ENCODE measurements at regions not wholly inside any gene's neighbourhood (a gene's known extent, or its start where the extent isn't known, plus 50 kb on each side); places are given as distances from the start of the nearest gene placed in this dataset.

DNA sequence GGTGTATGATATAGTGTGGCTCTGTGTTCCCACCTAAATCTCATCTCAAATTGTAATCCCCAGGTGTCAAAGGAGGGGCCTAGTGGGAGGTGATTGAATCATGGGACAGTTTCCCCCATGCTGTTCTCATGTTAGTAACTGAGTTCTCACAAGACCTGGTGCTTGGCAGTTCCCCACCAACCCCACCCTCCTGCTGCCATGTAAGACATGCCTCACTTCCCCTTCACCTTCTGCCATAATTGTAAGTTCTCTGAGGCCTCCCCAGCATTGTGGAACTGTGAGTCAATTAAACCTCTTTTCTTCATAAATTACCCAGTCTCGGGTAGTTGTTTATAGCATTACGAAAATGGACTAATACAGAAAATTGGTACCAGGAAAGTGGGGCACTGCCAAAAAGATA is 1705.3 kb downstream of the NCAM2 start:
- H3K9ac ChIP-seq (ENCODE audit: low read length) = no peak overlapping the region
- H3K9me3 ChIP-seq (ENCODE audit: control insufficient read depth, low read length) = no peaks in the 10 kb centered on the region
- no peak overlapping the region for H3K4me3 ChIP-seq (ENCODE audit: low read length)
- H3K4me1 ChIP-seq (ENCODE audit: control insufficient read depth, insufficient read depth, low read length) = no peaks in the 10 kb centered on the region
- no peaks in the 10 kb centered on the region for H3K36me3 ChIP-seq (ENCODE audit: control insufficient read depth, insufficient read depth, low read length, severe bottlenecking)
- no peak for DNase-seq (ENCODE audit: low read depth)
- H3K27me3 ChIP-seq (replicated peaks; ENCODE audit: control insufficient read depth, insufficient read depth, low read length) = no peaks in the 10 kb centered on the region

DNA sequence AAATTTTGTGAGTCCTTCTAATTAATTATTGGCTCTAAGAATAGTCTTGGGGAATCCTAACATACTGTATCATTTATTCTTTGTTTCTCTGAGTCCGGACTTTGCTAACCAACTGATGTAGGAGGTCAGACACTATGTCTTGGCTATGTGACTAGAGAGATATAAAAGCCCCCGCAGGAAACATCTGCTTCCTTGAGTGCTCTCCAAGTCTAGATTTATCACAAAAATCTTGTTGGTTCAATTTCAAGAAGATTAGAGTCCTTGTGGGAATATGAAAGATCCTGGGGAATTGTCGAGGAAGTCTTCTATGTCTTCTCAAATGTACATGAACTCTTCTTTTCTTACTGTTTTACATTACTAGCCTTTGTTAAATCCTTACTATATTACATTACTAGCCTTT is 1712.5 kb downstream of the NCAM2 start:
- no peak for DNase-seq (ENCODE audit: low read depth)
- Histone ChIP-seq H3K4me3 (ENCODE audit: low read length) (no peak overlapping the region), H3K36me3 (ENCODE audit: control insufficient read depth, insufficient read depth, low read length, severe bottlenecking) (no peaks in the 10 kb centered on the region), H3K9ac (ENCODE audit: low read length) (no peak overlapping the region), H3K27me3 (replicated peaks; ENCODE audit: control insufficient read depth, insufficient read depth, low read length) (no peaks in the 10 kb centered on the region), H3K4me1 (ENCODE audit: control insufficient read depth, insufficient read depth, low read length) (no peaks in the 10 kb centered on the region), H3K9me3 (ENCODE audit: control insufficient read depth, low read length) (peaks cover 4% of the 10 kb centered on the region)

DNA sequence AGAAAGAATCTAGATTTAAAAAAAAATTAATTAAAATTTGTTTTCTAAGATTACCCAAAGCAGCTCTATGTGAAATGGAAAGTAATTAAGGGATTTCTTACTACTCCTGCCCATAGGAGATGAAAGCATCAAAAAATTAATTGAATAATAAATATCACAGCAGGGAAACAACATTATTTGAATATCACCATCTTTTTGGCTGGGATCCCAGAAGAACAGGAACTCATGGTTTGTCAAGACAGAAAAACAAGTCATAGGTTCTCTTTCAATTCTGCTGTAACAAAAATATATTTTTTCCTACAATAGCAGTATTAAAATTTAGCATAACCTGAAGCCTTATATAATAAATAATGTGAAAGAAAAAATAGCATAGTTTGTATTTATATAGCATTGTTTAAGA is 1713.4 kb downstream of the NCAM2 start:
- H3K4me3 ChIP-seq (ENCODE audit: low read length) = no peak overlapping the region
- no peaks in the 10 kb centered on the region for H3K27me3 ChIP-seq (replicated peaks; ENCODE audit: control insufficient read depth, insufficient read depth, low read length)
- no peaks in the 10 kb centered on the region for H3K36me3 ChIP-seq (ENCODE audit: control insufficient read depth, insufficient read depth, low read length, severe bottlenecking)
- no peak for DNase-seq (ENCODE audit: low read depth)
- no peak overlapping the region for H3K9ac ChIP-seq (ENCODE audit: low read length)
- peaks cover 4% of the 10 kb centered on the region for H3K9me3 ChIP-seq (ENCODE audit: control insufficient read depth, low read length)
- no peaks in the 10 kb centered on the region for H3K4me1 ChIP-seq (ENCODE audit: control insufficient read depth, insufficient read depth, low read length)

DNA sequence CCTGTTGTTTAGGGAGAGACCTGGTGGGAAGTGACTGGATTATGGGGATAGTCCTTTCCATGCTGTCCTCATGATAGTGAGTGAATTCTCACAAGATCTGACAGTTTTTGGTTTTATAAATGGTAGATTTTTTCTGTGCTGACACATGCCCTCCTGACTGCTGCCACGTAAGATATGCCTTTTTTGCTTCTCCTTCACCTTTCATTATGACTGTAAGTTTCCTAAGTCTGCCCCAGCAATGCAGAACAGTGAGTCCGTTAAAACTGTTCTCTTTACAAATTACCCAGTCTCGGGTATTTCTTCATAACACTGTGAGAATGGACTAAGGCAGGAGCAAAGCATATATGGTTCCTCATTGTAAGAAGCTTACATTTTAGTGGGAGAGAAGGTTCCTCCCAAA is 1727.2 kb downstream of the NCAM2 start:
- Histone ChIP-seq H3K9me3 (ENCODE audit: control insufficient read depth, low read length) (peaks cover 16% of the 10 kb centered on the region), H3K9ac (ENCODE audit: low read length) (no peak overlapping the region), H3K36me3 (ENCODE audit: control insufficient read depth, insufficient read depth, low read length, severe bottlenecking) (no peaks in the 10 kb centered on the region), H3K4me3 (ENCODE audit: low read length) (no peak overlapping the region), H3K4me1 (ENCODE audit: control insufficient read depth, insufficient read depth, low read length) (no peaks in the 10 kb centered on the region), H3K27me3 (replicated peaks; ENCODE audit: control insufficient read depth, insufficient read depth, low read length) (no peaks in the 10 kb centered on the region)
- no peak for DNase-seq (ENCODE audit: low read depth)

DNA sequence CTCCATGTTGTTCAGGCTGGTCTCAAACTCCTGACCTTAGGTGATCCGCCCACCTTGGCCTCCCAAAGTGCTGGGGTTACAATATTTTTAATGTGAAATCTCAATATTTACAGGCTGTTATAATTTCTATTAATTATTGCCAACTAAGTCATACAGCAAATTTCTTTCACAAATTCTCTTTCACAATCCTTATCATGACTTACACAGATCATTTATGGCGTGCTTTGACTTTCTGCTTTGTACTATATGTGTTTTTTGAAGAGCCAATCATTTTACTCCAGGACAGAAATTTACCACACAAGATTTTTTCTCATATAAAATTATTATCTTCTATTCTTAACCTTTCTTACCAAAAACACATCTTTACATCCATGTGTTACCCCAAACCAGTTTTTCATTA is 1729.9 kb downstream of the NCAM2 start:
- no peaks in the 10 kb centered on the region for H3K36me3 ChIP-seq (ENCODE audit: control insufficient read depth, insufficient read depth, low read length, severe bottlenecking)
- DNase-seq (ENCODE audit: low read depth) = no peak
- no peak overlapping the region for H3K9ac ChIP-seq (ENCODE audit: low read length)
- no peak overlapping the region for H3K4me3 ChIP-seq (ENCODE audit: low read length)
- no peaks in the 10 kb centered on the region for H3K27me3 ChIP-seq (replicated peaks; ENCODE audit: control insufficient read depth, insufficient read depth, low read length)
- no peaks in the 10 kb centered on the region for H3K4me1 ChIP-seq (ENCODE audit: control insufficient read depth, insufficient read depth, low read length)
- peaks cover 20% of the 10 kb centered on the region for H3K9me3 ChIP-seq (ENCODE audit: control insufficient read depth, low read length)

DNA sequence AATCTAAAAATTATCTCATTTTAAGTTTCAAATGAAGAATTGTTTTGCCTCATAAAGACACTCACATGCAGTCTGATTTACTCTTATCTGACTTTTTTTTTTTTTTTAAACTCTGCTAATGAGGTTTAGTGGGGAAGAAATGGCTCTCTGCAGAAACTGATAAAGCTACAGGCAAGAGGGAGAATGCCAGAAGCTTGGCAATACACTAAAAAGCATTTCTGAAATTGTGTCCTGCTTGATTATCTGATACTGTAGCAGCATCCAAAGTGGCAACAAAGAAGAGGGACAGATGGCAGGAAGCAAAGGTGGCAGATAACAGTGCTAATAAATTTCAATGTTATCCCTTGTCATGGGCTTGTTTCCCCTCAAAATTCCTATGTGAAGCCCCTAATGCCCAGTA is 1744.9 kb downstream of the NCAM2 start:
- no peaks in the 10 kb centered on the region for H3K27me3 ChIP-seq (replicated peaks; ENCODE audit: control insufficient read depth, insufficient read depth, low read length)
- H3K9me3 ChIP-seq (ENCODE audit: control insufficient read depth, low read length) = peaks cover 5% of the 10 kb centered on the region
- H3K9ac ChIP-seq (ENCODE audit: low read length) = no peak overlapping the region
- no peaks in the 10 kb centered on the region for H3K36me3 ChIP-seq (ENCODE audit: control insufficient read depth, insufficient read depth, low read length, severe bottlenecking)
- H3K4me1 ChIP-seq (ENCODE audit: control insufficient read depth, insufficient read depth, low read length) = no peaks in the 10 kb centered on the region
- no peak for DNase-seq (ENCODE audit: low read depth)
- no peak overlapping the region for H3K4me3 ChIP-seq (ENCODE audit: low read length)

DNA sequence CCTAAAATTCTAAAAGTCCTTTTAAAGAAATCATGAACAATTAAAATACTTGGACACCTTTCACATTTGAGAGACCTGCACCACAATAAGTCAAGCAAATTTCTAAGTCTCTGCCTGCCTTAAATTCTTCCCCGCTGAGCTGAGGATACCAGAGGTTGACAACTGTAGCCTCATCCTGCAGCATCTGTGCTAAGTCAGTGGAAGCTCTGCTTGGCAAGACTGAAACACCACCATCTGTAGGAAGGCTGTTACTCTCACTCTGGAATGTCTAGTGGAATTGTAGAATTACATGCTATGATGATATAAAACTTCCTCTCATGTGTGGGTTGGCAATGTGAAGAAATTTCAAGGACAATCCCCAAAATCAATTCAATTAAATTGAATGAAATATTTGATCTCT is 1756.5 kb downstream of the NCAM2 start:
- DNase-seq (ENCODE audit: low read depth) = no peak

DNA sequence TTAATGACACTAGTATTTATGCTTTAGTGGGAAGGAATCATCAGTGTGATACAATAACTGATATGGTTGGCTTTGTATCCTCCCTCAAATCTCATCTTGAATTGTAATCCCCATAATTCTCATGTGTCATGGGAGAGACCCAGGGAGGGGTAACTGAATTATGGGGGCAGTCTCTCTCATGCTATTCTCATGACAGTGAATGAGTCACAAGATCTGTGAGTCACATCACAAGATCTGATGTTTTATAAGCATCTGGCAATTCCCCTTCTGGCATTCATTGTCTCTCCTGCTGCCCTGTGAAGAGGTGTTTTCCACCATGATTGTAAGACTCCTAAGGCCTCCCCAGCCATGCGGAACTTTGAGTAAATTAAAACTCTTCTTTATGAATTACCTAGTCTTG is 1760.3 kb downstream of the NCAM2 start:
- no peak for DNase-seq (ENCODE audit: low read depth)
- Histone ChIP-seq H3K4me1 (ENCODE audit: control insufficient read depth, insufficient read depth, low read length) (no peaks in the 10 kb centered on the region), H3K9me3 (ENCODE audit: control insufficient read depth, low read length) (no peaks in the 10 kb centered on the region), H3K36me3 (ENCODE audit: control insufficient read depth, insufficient read depth, low read length, severe bottlenecking) (no peaks in the 10 kb centered on the region), H3K27me3 (replicated peaks; ENCODE audit: control insufficient read depth, insufficient read depth, low read length) (no peaks in the 10 kb centered on the region), H3K4me3 (ENCODE audit: low read length) (no peak overlapping the region), H3K9ac (ENCODE audit: low read length) (no peak overlapping the region)

More for the DNA sequence above, 1756.5 kb downstream of the NCAM2 start:
- Histone ChIP-seq H3K4me1 (ENCODE audit: control insufficient read depth, insufficient read depth, low read length) (no peaks in the 10 kb centered on the region), H3K4me3 (ENCODE audit: low read length) (no peak overlapping the region), H3K27me3 (replicated peaks; ENCODE audit: control insufficient read depth, insufficient read depth, low read length) (no peaks in the 10 kb centered on the region), H3K9me3 (ENCODE audit: control insufficient read depth, low read length) (no peaks in the 10 kb centered on the region), H3K36me3 (ENCODE audit: control insufficient read depth, insufficient read depth, low read length, severe bottlenecking) (no peaks in the 10 kb centered on the region), H3K9ac (ENCODE audit: low read length) (no peak overlapping the region)

DNA sequence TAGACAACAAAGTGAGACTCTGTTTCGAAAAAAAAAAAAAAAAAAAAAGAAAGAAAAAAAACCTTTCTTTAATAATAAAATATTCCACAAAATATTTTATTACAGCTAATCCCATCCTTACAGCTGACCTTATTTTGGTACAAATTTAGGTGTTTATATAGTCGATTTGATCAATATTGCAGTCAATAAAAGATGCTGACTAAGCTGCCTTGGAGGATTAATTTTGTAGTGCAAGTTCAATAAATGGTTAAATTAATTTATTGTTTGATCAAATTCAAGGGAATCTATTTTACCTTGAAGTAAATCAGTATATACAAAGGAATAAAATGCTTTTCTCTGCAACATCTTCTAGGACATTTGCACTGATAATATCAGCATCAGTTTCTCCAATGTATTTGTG is 1764.3 kb downstream of the NCAM2 start:
- Histone ChIP-seq H3K4me3 (ENCODE audit: low read length) (no peak overlapping the region), H3K9me3 (ENCODE audit: control insufficient read depth, low read length) (no peaks in the 10 kb centered on the region), H3K27me3 (replicated peaks; ENCODE audit: control insufficient read depth, insufficient read depth, low read length) (no peaks in the 10 kb centered on the region), H3K9ac (ENCODE audit: low read length) (no peak overlapping the region), H3K36me3 (ENCODE audit: control insufficient read depth, insufficient read depth, low read length, severe bottlenecking) (no peaks in the 10 kb centered on the region), H3K4me1 (ENCODE audit: control insufficient read depth, insufficient read depth, low read length) (no peaks in the 10 kb centered on the region)
- no peak for DNase-seq (ENCODE audit: low read depth)

DNA sequence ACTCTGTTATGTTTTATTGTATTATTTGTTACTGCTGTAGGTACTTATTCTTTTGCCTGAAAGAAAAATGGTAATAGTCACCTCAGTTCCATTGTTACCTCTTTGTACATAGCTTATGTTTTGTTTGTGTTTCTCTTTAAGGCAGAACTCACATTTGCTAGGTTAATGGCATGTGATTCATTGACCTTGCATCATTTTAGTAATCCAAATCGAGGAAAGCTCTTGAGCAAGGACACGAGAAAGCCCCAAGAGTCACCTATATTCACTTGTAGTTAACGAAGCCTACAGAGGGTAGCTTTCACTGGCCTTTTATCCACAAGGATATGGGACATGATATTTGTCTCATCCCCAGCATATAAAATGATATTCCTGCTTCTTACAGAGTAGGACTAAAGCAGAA is 1765.2 kb downstream of the NCAM2 start:
- no peaks in the 10 kb centered on the region for H3K4me1 ChIP-seq (ENCODE audit: control insufficient read depth, insufficient read depth, low read length)
- no peak overlapping the region for H3K9ac ChIP-seq (ENCODE audit: low read length)
- no peak for DNase-seq (ENCODE audit: low read depth)
- no peaks in the 10 kb centered on the region for H3K9me3 ChIP-seq (ENCODE audit: control insufficient read depth, low read length)
- no peaks in the 10 kb centered on the region for H3K27me3 ChIP-seq (replicated peaks; ENCODE audit: control insufficient read depth, insufficient read depth, low read length)
- H3K36me3 ChIP-seq (ENCODE audit: control insufficient read depth, insufficient read depth, low read length, severe bottlenecking) = no peaks in the 10 kb centered on the region
- no peak overlapping the region for H3K4me3 ChIP-seq (ENCODE audit: low read length)

DNA sequence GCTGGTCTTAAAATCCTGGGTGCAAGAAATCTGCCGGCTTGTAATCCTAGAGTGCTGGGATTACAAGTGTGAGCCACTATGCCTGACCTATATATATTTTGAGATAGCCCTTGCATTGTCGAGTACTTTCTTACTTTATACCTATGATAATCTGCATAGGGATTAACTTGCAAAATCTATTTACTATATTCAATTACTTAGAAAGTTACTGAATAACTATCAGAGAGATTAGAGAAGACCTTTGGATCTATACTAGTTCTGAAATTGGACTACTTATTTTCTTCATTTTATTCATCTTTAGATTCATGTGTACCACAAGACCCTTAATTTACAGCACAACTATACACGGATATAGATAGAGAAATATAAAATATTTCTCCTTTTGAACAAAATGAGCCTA is 1766.0 kb downstream of the NCAM2 start:
- H3K4me1 ChIP-seq (ENCODE audit: control insufficient read depth, insufficient read depth, low read length) = no peaks in the 10 kb centered on the region
- H3K4me3 ChIP-seq (ENCODE audit: low read length) = no peak overlapping the region
- no peak overlapping the region for H3K9ac ChIP-seq (ENCODE audit: low read length)
- DNase-seq (ENCODE audit: low read depth) = no peak
- no peaks in the 10 kb centered on the region for H3K36me3 ChIP-seq (ENCODE audit: control insufficient read depth, insufficient read depth, low read length, severe bottlenecking)
- H3K27me3 ChIP-seq (replicated peaks; ENCODE audit: control insufficient read depth, insufficient read depth, low read length) = no peaks in the 10 kb centered on the region
- H3K9me3 ChIP-seq (ENCODE audit: control insufficient read depth, low read length) = no peaks in the 10 kb centered on the region

DNA sequence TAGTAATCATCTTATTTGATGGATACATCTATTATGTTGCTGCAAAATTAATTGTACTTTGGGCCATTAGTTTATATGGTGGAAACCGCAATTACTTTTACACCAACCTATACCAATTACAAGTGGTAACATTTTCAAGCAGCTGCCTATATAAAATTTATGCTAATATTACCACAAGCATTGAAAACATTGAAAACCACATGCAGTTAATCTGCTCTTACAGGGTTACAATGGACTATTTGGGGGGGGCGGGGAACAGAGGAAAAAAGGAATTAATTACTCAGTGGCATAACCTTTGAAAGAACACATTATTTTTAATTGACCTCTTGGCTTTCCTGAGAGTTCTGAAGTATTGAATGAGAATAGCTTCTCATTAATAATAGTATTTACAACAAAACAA is 1793.2 kb downstream of the NCAM2 start:
- DNase-seq (ENCODE audit: low read depth) = no peak
- no peaks in the 10 kb centered on the region for H3K36me3 ChIP-seq (ENCODE audit: control insufficient read depth, insufficient read depth, low read length, severe bottlenecking)
- H3K9me3 ChIP-seq (ENCODE audit: control insufficient read depth, low read length) = no peaks in the 10 kb centered on the region
- H3K9ac ChIP-seq (ENCODE audit: low read length) = no peak overlapping the region
- H3K27me3 ChIP-seq (replicated peaks; ENCODE audit: control insufficient read depth, insufficient read depth, low read length) = no peaks in the 10 kb centered on the region
- H3K4me3 ChIP-seq (ENCODE audit: low read length) = no peak overlapping the region
- no peaks in the 10 kb centered on the region for H3K4me1 ChIP-seq (ENCODE audit: control insufficient read depth, insufficient read depth, low read length)
